HEK293T (cell line): ENCODE measurements at regions not wholly inside any gene's neighbourhood (a gene's known extent, or its start where the extent isn't known, plus 50 kb on each side); places are given as distances from the start of the nearest gene placed in this dataset.

ENCODE experiments used
- CTCF ChIA-PET: fragments of 350-600 bp; formaldehyde crosslinking; extraction: SDS; loops from one replicate; lab custom pipeline; 2021; ENCODE audit warnings: antibody characterized with exemption, inconsistent platforms; lab: Yijun Ruan, JAX
- POLR2A ChIA-PET: fragments of 350-600 bp; formaldehyde crosslinking; extraction: SDS; loops from one replicate; lab custom pipeline; 2020; ENCODE audit warnings: antibody characterized with exemption, inconsistent platforms; lab: Yijun Ruan, JAX
- DNase-seq: peaks from one replicate; pipeline ENCODE4 v3.0.0; 2012; ENCODE audit warnings: mixed read lengths; ENCODE audit errors: extremely low spot score
- ARNT ChIP-seq: fragments of 450-650 bp; IDR thresholded peaks from 2 replicates; pipeline ENCODE4 v1.6.1; 2017; ENCODE audit warnings: mild to moderate bottlenecking
- BHLHE40 ChIP-seq: fragments of 450-650 bp; IDR thresholded peaks from 2 replicates; pipeline ENCODE4 v1.6.1; 2016; ENCODE audit warnings: mild to moderate bottlenecking, moderate library complexity, borderline replicate concordance
- CTBP1 ChIP-seq: fragments of 450-650 bp; IDR thresholded peaks from 2 replicates; pipeline ENCODE4 v1.6.1; 2016; ENCODE audit warnings: borderline replicate concordance
- ELF4 ChIP-seq: fragments of 450-650 bp; IDR thresholded peaks from 2 replicates; pipeline ENCODE4 v1.6.1; 2017; ENCODE audit warnings: antibody characterized with exemption
- FOXA1 ChIP-seq: fragments of 450-650 bp; IDR thresholded peaks from 2 replicates; pipeline ENCODE4 v1.6.1; 2016; ENCODE audit warnings: mild to moderate bottlenecking
- FOXK2 ChIP-seq: fragments of 450-650 bp; IDR thresholded peaks from 2 replicates; pipeline ENCODE4 v1.6.1; 2016; ENCODE audit warnings: mild to moderate bottlenecking
- FOXM1 ChIP-seq: fragments of 450-650 bp; IDR thresholded peaks from 2 replicates; pipeline ENCODE4 v1.6.1; 2017; ENCODE audit warnings: mild to moderate bottlenecking, borderline replicate concordance
- HDGF ChIP-seq: fragments of 450-650 bp; IDR thresholded peaks from 2 replicates; pipeline ENCODE4 v1.6.1; 2017; ENCODE audit warnings: antibody characterized with exemption, borderline replicate concordance
- L3MBTL2 ChIP-seq: fragments of 450-650 bp; conservative IDR thresholded peaks from 2 replicates; pipeline ENCODE4 v1.6.1; 2016; ENCODE audit warnings: mild to moderate bottlenecking
- LEF1 ChIP-seq: fragments of 450-650 bp; IDR thresholded peaks from 2 replicates; pipeline ENCODE4 v1.6.1; 2017; ENCODE audit warnings: mild to moderate bottlenecking, borderline replicate concordance
- NFRKB ChIP-seq: fragments of 450-650 bp; IDR thresholded peaks from 2 replicates; pipeline ENCODE4 v1.6.1; 2016; ENCODE audit warnings: mild to moderate bottlenecking, moderate library complexity
- PKNOX1 ChIP-seq: fragments of 450-650 bp; IDR thresholded peaks from 2 replicates; pipeline ENCODE4 v1.6.1; 2016
- SP1 ChIP-seq: fragments of 450-650 bp; IDR thresholded peaks from 2 replicates; pipeline ENCODE4 v1.6.1; 2017
- SUZ12 ChIP-seq: fragments of 450-650 bp; IDR thresholded peaks from 2 replicates; pipeline ENCODE4 v1.6.1; 2016; ENCODE audit warnings: mild to moderate bottlenecking
- TARDBP ChIP-seq: fragments of 450-650 bp; IDR thresholded peaks from 2 replicates; pipeline ENCODE4 v1.6.1; 2016
- ZNF384 ChIP-seq: fragments of 450-650 bp; IDR thresholded peaks from 2 replicates; pipeline ENCODE4 v1.6.1; 2016

DNA sequence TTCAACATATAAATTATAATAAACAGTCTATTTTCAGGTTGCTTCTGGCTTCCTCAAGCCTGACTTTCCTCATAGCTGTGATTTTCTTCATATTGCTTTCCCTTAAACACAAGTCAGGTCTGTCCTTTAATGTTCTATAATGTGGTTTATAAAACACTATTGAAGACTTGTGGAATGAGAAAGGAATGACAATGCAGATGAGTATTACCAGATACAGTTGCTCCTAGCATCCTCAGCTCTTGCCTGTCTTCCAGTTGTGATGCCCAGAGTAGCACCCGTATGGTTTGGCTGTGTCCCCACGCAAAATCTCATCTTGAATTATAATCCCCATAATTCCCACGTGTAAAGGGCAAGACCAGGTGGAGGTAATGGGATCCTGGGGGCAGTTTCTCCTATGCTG is 265.7 kb upstream of the BOD1L1 start:
- TF ChIP-seq ELF4 (no peak), CTBP1 (no peak), LEF1 (no peak), HDGF (no peak), BHLHE40 (no peak), TARDBP (no peak), FOXA1 (no peak), FOXM1 (no peak), FOXK2 (no peak)
- ChIA-PET CTCF (no interaction called here), POLR2A (no interaction called here)
- no peak for DNase-seq

- TF ChIP-seq BHLHE40 (no peak), NFRKB (no peak), SUZ12 (no peak), ARNT (no peak), ZNF384 (no peak), FOXM1 (no peak), L3MBTL2 (no peak), FOXA1 (no peak), TARDBP (no peak), LEF1 (no peak), FOXK2 (no peak)
- ChIA-PET CTCF (no interaction called here), POLR2A (no interaction called here)
- DNase-seq = no peak
These were observed 266.5 kb upstream of the BOD1L1 start for GRCh38 chr4:13893987-13894386.

DNA sequence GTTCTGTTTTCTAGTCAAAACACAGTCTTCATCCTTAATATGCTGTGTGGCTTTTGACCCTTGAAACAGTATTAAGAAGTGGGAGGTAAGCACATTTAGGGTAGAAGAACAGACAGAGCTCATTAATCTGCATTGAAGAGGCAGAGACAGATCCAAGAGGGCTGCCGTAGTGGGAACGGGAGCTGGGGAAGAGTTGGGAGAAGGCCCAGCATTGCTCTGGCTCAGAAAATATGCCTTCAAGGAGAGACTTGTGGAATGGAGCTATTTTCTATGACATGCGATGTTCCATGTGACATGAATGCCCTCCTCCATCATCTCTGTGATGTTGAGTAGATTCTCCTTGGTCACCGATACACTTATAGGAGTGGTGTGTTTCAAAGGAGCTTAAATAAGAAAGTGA is 273.3 kb upstream of the BOD1L1 start:
- ChIA-PET POLR2A (no interaction called here), CTCF (no interaction called here)
- TF ChIP-seq SP1 = no peak
- no peak for TF ChIP-seq BHLHE40
- TF ChIP-seq ZNF384 = no peak
- TF ChIP-seq ARNT = no peak
- TF ChIP-seq FOXK2 = no peak
- no peak for TF ChIP-seq LEF1
- TF ChIP-seq PKNOX1 = no peak
- no peak for TF ChIP-seq HDGF
- no peak for DNase-seq

DNA sequence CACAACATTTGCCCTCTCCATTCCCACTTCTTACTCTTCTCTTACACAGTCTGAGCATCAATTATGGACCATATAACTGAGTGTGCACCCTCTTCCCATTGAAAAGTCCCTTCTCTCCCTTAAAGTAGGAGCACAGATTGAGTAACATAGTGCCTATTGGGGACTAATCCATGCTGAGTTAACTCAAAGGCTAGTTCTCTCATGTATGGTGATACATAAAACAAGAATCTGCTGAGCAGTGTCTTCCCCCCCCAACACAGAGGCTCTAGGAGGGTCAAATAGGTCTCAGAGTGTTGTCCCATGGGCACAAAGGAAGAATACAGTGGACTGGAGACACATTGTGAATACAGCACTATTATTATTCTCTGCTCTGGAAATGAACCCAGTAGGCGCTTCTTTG is 274.6 kb upstream of the BOD1L1 start:
- no peak for TF ChIP-seq FOXA1
- TF ChIP-seq PKNOX1 = no peak
- ChIA-PET CTCF (no interaction called here), POLR2A (no interaction called here)
- DNase-seq = no peak

DNA sequence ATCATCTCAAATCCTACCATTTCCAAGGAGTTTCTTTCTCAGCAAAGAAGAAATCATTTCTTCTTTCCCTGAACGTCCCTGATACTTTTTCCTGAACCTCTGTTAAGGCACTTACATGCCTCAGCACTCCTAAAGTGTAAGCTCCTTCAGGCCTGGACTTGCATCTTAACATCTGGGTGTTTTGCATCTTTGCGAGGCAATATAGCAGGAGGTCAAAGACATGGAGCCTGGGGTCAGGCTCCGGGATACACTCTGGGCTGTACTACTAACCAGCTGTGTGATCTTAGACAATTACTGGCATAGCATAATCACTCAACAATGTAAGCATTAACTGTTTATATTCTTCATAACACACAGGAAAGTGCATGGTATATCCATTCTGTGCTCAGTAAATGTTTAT is 275.5 kb upstream of the BOD1L1 start:
- ChIA-PET CTCF (no interaction called here), POLR2A (no interaction called here)
- TF ChIP-seq ELF4 (no peak), FOXA1 (no peak), FOXK2 (no peak), CTBP1 (no peak), SP1 (no peak), PKNOX1 (no peak), FOXM1 (no peak), L3MBTL2 (no peak), SUZ12 (no peak), NFRKB (no peak), BHLHE40 (no peak), ARNT (no peak), HDGF (no peak), LEF1 (no peak)

DNA sequence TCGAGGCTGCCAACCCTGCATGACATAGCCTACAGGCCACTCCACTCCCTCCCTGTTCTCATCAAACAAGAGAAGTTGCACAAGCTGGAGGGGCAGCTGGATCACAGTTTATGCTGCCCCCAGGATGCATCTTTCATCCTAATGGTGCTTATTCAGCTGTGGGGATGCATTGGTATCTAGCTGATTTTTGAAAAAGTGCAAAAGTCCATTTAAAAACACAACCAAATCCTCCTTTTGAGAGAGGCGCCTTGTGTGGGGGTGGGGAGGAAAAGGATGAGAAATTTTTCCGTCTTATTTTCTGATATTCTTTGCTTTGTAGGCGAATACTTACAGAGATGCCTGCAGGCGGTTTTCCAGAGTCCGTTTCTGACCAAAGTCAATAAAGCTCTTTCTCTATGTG is 276.4 kb upstream of the BOD1L1 start:
- ChIA-PET POLR2A (no interaction called here), CTCF (no interaction called here)
- TF ChIP-seq PKNOX1 (no peak), FOXM1 (no peak), L3MBTL2 (no peak), LEF1 (no peak), FOXK2 (no peak), ELF4 (no peak), FOXA1 (no peak), TARDBP (no peak), CTBP1 (no peak), BHLHE40 (no peak), SP1 (no peak), HDGF (no peak), ZNF384 (no peak), NFRKB (no peak), ARNT (no peak)
- DNase-seq = no peak

More for the DNA sequence above, 275.5 kb upstream of the BOD1L1 start:
- no peak for DNase-seq
